ENCODE measurements at regions not wholly inside any gene's neighbourhood (a gene's known extent, or its start where the extent isn't known, plus 50 kb on each side); places are given as distances from the start of the nearest gene placed in this dataset.

DNA sequence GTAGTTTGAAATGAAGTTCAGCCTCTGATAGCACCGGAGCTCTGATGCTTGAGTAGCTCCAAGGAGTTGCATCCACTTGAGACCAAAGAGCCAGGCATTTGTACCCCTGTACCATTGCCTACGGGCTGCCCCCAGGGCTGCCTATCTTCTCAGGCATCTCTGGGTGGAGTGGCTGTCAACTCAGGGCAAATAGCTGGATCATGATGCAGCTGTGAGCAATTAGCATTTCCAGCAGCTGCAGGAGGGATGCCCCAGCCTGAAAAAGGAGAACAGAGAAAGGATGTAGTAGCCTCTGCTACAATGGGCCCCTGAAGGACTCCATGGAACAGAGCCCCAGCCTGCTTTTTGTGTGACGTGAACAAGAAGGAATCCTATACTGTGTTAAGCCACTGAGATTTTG lies 492.6 kb downstream of the BCOR start:
- TF ChIP-seq EP300 (conservative IDR thresholded peaks at IDR 0.05; ENCODE audit: poor library complexity, severe bottlenecking) (no peak), TAF1 (IDR thresholded peaks at IDR 0.05; ENCODE audit: low read depth) (no peak), EZH2 (IDR thresholded peaks at IDR 0.05; ENCODE audit: borderline replicate concordance, insufficient read depth, low read length, poor library complexity, severe bottlenecking) (no peak), POLR2AphosphoS5 (IDR thresholded peaks at IDR 0.05) (no peak), MXI1 (conservative IDR thresholded peaks at IDR 0.05; ENCODE audit: poor library complexity, severe bottlenecking) (no peak), SMC3 (conservative IDR thresholded peaks at IDR 0.05; ENCODE audit: poor library complexity) (no peak), RAD21 (conservative IDR thresholded peaks at IDR 0.05) (no peak)
- TF ChIP-seq, protein P1, sequence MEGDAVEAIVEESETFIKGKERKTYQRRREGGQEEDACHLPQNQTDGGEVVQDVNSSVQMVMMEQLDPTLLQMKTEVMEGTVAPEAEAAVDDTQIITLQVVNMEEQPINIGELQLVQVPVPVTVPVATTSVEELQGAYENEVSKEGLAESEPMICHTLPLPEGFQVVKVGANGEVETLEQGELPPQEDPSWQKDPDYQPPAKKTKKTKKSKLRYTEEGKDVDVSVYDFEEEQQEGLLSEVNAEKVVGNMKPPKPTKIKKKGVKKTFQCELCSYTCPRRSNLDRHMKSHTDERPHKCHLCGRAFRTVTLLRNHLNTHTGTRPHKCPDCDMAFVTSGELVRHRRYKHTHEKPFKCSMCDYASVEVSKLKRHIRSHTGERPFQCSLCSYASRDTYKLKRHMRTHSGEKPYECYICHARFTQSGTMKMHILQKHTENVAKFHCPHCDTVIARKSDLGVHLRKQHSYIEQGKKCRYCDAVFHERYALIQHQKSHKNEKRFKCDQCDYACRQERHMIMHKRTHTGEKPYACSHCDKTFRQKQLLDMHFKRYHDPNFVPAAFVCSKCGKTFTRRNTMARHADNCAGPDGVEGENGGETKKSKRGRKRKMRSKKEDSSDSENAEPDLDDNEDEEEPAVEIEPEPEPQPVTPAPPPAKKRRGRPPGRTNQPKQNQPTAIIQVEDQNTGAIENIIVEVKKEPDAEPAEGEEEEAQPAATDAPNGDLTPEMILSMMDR (IDR thresholded peaks at IDR 0.05; ENCODE audit: poor library complexity, severe bottlenecking): no peak
- TF ChIP-seq, protein P2, sequence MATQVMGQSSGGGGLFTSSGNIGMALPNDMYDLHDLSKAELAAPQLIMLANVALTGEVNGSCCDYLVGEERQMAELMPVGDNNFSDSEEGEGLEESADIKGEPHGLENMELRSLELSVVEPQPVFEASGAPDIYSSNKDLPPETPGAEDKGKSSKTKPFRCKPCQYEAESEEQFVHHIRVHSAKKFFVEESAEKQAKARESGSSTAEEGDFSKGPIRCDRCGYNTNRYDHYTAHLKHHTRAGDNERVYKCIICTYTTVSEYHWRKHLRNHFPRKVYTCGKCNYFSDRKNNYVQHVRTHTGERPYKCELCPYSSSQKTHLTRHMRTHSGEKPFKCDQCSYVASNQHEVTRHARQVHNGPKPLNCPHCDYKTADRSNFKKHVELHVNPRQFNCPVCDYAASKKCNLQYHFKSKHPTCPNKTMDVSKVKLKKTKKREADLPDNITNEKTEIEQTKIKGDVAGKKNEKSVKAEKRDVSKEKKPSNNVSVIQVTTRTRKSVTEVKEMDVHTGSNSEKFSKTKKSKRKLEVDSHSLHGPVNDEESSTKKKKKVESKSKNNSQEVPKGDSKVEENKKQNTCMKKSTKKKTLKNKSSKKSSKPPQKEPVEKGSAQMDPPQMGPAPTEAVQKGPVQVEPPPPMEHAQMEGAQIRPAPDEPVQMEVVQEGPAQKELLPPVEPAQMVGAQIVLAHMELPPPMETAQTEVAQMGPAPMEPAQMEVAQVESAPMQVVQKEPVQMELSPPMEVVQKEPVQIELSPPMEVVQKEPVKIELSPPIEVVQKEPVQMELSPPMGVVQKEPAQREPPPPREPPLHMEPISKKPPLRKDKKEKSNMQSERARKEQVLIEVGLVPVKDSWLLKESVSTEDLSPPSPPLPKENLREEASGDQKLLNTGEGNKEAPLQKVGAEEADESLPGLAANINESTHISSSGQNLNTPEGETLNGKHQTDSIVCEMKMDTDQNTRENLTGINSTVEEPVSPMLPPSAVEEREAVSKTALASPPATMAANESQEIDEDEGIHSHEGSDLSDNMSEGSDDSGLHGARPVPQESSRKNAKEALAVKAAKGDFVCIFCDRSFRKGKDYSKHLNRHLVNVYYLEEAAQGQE (IDR thresholded peaks at IDR 0.05; ENCODE audit: borderline replicate concordance): no peak
